Heart right ventricle (tissue), 16 donors: ENCODE measurements at regions not wholly inside any gene's neighbourhood (a gene's known extent, or its start where the extent isn't known, plus 50 kb on each side); places are given as distances from the start of the nearest gene placed in this dataset.

Experiments
- ATAC-seq, 8 donors: fragments of 200-7000 bp; cut with Tn5 transposase; one replicate each; pipeline ENCODE4 v1.9.1; 2020; ENCODE audit warnings: mild to moderate bottlenecking in 8 of 8, moderate library complexity in 8 of 8, moderate number of reproducible peaks in 1 of 8
- DNase-seq, 2 donors: peaks; one replicate each; pipeline ENCODE4 v3.0.0-alpha.2; 2020
- H3K27ac ChIP-seq, 10 donors: fragments of 200-600 bp; sonication (generic) in 2 of 10; one replicate each; pipeline versions ENCODE4 v1.5.0 to v1.8.0; 2020 to 2022; ENCODE audit warnings: mild to moderate bottlenecking in 3 of 10
- H3K27me3 ChIP-seq, 7 donors: fragments of 200-600 bp; one replicate each; pipeline ENCODE4 v1.8.0; 2021 to 2022; ENCODE audit warnings: mild to moderate bottlenecking in 2 of 7
- H3K36me3 ChIP-seq, 9 donors: fragments of 200-600 bp; sonication (generic) in 1 of 9; one replicate each; pipeline versions ENCODE4 v1.5.0 to v1.8.0; 2020 to 2022; ENCODE audit warnings: mild to moderate bottlenecking in 2 of 9
- H3K4me1 ChIP-seq, 9 donors: fragments of 200-600 bp; sonication (generic) in 1 of 9; one replicate each; pipeline versions ENCODE4 v1.5.0 to v1.8.0; 2020 to 2022; ENCODE audit warnings: mild to moderate bottlenecking in 4 of 9
- H3K4me3 ChIP-seq, 10 donors: fragments of 200-600 bp; sonication (generic) in 2 of 10; one replicate each; pipeline versions ENCODE4 v1.5.0 to v1.8.0; 2020 to 2022; ENCODE audit warnings: mild to moderate bottlenecking in 7 of 10, moderate library complexity in 2 of 10
- H3K9me3 ChIP-seq, 11 donors: fragments of 200-600 bp in 10 of 11; sonication (generic) in 2 of 11; one replicate each; pipeline versions ENCODE4 v1.5.0 to v1.8.0; 2013 to 2022; ENCODE audit warnings: mild to moderate bottlenecking in 2 of 11, control low read depth in 1 of 11, moderate library complexity in 1 of 11
- CTCF ChIP-seq, 9 donors: fragments of 200-600 bp; sonication (generic) in 2 of 9; IDR thresholded peaks; one replicate each; pipeline versions ENCODE4 v1.5.0 to v1.8.0; 2021 to 2022; ENCODE audit warnings: antibody characterized with exemption in 9 of 9, mild to moderate bottlenecking in 5 of 9, moderate library complexity in 1 of 9
- WGBS, 2 donors: extraction: QIAGEN DNeasy Blood & Tissue Kit; methylation state at CpG; one replicate each; pipeline ENCODE4 v1.1.7; 2013; ENCODE audit warnings: inconsistent platforms in 1 of 2; 5-methylcytosine and 5-hydroxymethylcytosine counted together
- intact Hi-C, 10 donors: fragments of 100-400 bp; cut with DNase I; formaldehyde crosslinking; loops; one replicate each; pipeline versions ENCODE4 v1.11.1 to v1.14.2; 2022
- donor health status: Arrhythmogenic right ventricular cardiomyopathy.
- donor health status: ischemic (EF 13 %, LVEDD 7.1; RV severe dilation, severe dysfunction).
- donor health status: healthy with polysubstance abuse.
- donor health status: DM: no; HTN: yes; CAD: no.
- donor health status: DM: no; HTN: no; CAD: no.
- donor health status: ischemic (EF 25% LVEDD 6.9; RV normal size, moderate dysfunction).
- donor health status: ischemic (EF 25% LVEDD 5.7; RV mildly dilated, moderate dysfunction).
- donor health status: healthy.
- donor health status: DM: yes; HTN: yes; CAD: no.
- donor health status: Ischemic cardiomyopathy.
- donor health status: ischemic (EF 35%, LVEDD 5.7; RV mildly dilated, moderate dysfunction).
- donor health status: nonischemic (EF 11% LVEDD 7.7; RV severe dilation, severe dysfunction).
- donor health status: DM: yes; HTN: yes; CAD: no.
- donor health status: PGD.
- donor health status: ischemic (EF 29% LVEDD 5.4; RV normal size, mild dysfunction).
- donor health status: nonischemic (EF 23%, LVEDD 6.1; RV moderate dilation, normal function).

DNA sequence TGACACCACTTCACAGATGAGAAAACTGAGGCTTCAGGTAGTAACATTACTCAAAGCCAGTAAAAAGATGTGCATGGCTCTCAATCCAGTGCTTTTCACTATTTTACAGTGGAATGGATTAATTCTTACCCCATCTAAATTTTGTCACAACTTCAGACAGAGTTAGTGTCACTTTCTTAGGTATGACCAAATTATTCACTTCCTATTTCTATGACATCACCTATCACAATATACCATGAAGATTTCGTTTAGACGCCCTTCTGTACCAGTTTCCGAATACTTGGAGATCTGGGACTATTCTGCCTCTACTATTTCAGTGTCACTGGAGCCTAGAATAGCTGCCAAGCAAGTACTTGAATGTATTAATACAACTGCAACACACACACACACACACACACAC lies 437.5 kb downstream of the KLF12 start:
- no peaks in the 10 kb centered on the region for H3K9me3 ChIP-seq
- H3K27ac ChIP-seq: no peak overlapping the region
- 96% methylated on average over 3 of the region's 3 CpGs for WGBS, 2 donors
- no peak overlapping the region for H3K4me3 ChIP-seq
- no peaks in the 10 kb centered on the region for H3K27me3 ChIP-seq
- TF ChIP-seq CTCF (IDR thresholded peaks at IDR 0.05): no peak
- intact Hi-C loops: no loop called here
- H3K36me3 ChIP-seq: peaks cover 0 to 46% (median 0%) of the 10 kb centered on the region in 9 donors
- no peaks in the 10 kb centered on the region for H3K4me1 ChIP-seq
- DNase-seq: no peak
- no peak for ATAC-seq

DNA sequence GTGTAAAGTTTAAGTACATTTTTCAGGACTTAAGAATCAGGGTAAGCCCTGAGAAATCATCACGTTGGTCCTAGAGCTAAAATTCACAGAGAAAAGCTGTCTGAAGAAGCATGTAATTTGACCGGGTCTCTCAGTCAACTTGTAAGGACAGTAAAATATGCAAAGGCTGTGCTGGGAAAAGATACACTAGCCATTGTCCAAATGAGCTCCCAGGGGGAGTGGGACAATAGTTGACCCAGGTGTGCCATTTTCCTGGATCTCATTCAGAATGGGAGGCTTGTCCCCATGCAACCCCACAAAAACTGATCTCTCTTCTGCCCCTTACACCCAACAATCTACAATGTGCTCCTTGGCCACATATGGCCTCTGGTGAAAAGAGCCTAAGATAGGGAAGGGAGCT lies 437.9 kb downstream of the KLF12 start:
- Histone ChIP-seq H3K4me3 (no peak overlapping the region), H3K4me1 (no peaks in the 10 kb centered on the region), H3K36me3 (peaks cover 0 to 51% (median 0%) of the 10 kb centered on the region in 9 donors), H3K9me3 (no peaks in the 10 kb centered on the region), H3K27ac (no peak overlapping the region), H3K27me3 (no peaks in the 10 kb centered on the region)
- WGBS, 2 donors: 89 to 92% methylated on average over 2 of the region's 2 CpGs
- ATAC-seq (no peak), DNase-seq (no peak)
- intact Hi-C loops: no loop called here
- no peak for TF ChIP-seq CTCF (IDR thresholded peaks at IDR 0.05)

GRCh38 chr13:73695325-73695724 lies 438.9 kb downstream of the KLF12 start:
- ATAC-seq (no peak), DNase-seq (no peak)
- H3K9me3 ChIP-seq: no peaks in the 10 kb centered on the region
- H3K27me3 ChIP-seq: no peaks in the 10 kb centered on the region
- no peaks in the 10 kb centered on the region for H3K4me1 ChIP-seq
- TF ChIP-seq CTCF (IDR thresholded peaks at IDR 0.05): no peak
- H3K4me3 ChIP-seq: no peak overlapping the region
- peaks cover 0 to 60% (median 0%) of the 10 kb centered on the region in 9 donors for H3K36me3 ChIP-seq
- intact Hi-C loops: no loop called here
- no peak overlapping the region for H3K27ac ChIP-seq
- WGBS, 2 donors: 97 to 98% methylated on average over 14 of the region's 14 CpGs

DNA sequence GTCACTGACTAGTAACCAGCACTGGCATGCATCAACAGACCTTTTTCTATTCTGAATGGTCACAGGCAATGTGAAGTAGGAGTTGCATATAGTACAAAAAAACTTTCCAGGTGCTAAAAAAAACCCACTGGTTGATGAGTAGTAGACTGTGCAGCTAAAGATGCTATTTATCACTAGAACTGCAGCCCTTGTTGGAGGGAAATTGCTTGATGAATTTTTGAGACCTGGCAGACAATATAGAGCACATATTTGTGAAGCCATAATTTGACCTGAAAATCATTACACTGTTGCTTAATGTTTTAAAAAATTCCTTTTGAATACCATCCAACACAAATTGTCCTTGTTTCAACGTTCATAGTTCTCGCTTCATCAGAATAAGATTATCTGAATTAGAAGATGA lies 441.0 kb downstream of the KLF12 start:
- Histone ChIP-seq H3K4me1 (no peaks in the 10 kb centered on the region), H3K36me3 (peaks cover 0 to 64% (median 5%) of the 10 kb centered on the region in 9 donors), H3K27me3 (no peaks in the 10 kb centered on the region), H3K9me3 (no peaks in the 10 kb centered on the region), H3K4me3 (no peak overlapping the region), H3K27ac (no peak overlapping the region)
- no peak for DNase-seq
- intact Hi-C loops: no loop called here
- 72 to 74% methylated on average over 2 of the region's 2 CpGs for WGBS, 2 donors
- no peak for ATAC-seq
- TF ChIP-seq CTCF (IDR thresholded peaks at IDR 0.05): no peak

GRCh38 chr13:73691891-73692290 lies 442.3 kb downstream of the KLF12 start:
- WGBS, 2 donors: 86 to 88% methylated on average over 4 of the region's 4 CpGs
- ATAC-seq (no peak), DNase-seq (no peak)
- Histone ChIP-seq H3K9me3 (no peaks in the 10 kb centered on the region), H3K36me3 (peaks cover 0 to 64% (median 5%) of the 10 kb centered on the region in 9 donors), H3K27ac (no peak overlapping the region), H3K4me3 (no peak overlapping the region), H3K27me3 (no peaks in the 10 kb centered on the region), H3K4me1 (no peaks in the 10 kb centered on the region)
- intact Hi-C loops: no loop called here
- TF ChIP-seq CTCF (IDR thresholded peaks at IDR 0.05): no peak
